Ovary (tissue), 7 donors: ENCODE measurements at regions not wholly inside any gene's neighbourhood (a gene's known extent, or its start where the extent isn't known, plus 50 kb on each side); places are given as distances from the start of the nearest gene placed in this dataset.

Source experiments
- DNase-seq, 5 donors: peaks; one replicate each; pipeline ENCODE4 v3.0.0-alpha.2; 2019 to 2020
- H3K27ac ChIP-seq, 2 donors: fragments of 200-600 bp; one replicate each; pipeline versions ENCODE4 v1.5.1 to v1.8.0; 2019 to 2022
- H3K27me3 ChIP-seq: fragments of 200-600 bp; one replicate; pipeline ENCODE4 v1.8.0; 2022
- H3K36me3 ChIP-seq: fragments of 200-600 bp; sonication (generic); one replicate; pipeline ENCODE4 v1.5.1; 2019
- H3K4me1 ChIP-seq: one replicate; pipeline ENCODE4 v1.8.1; 2013; ENCODE audit warnings: mild to moderate bottlenecking, moderate library complexity; ENCODE audit not compliant: insufficient read depth
- H3K4me3 ChIP-seq: fragments of 200-600 bp; sonication (generic); one replicate; pipeline ENCODE4 v1.5.1; 2017
- H3K9me3 ChIP-seq, 2 donors: fragments of 200-600 bp in 1 of 2; sonication (generic) in 1 of 2; one replicate each; pipeline versions ENCODE4 v1.5.1 to v1.8.1; 2013 to 2019; ENCODE audit warnings: mild to moderate bottlenecking in 1 of 2, moderate library complexity in 1 of 2
- CTCF ChIP-seq, 3 donors: fragments of 450-650 bp in 2 of 3; fragments of 200-600 bp in 1 of 3; IDR thresholded peaks; one replicate each; pipeline versions ENCODE4 v1.5.1 to v1.8.0; 2016 to 2022; ENCODE audit warnings: antibody characterized with exemption in 3 of 3, mild to moderate bottlenecking in 1 of 3
- EP300 ChIP-seq: sonication (generic); formaldehyde crosslinking; IDR thresholded peaks from one replicate; pipeline ENCODE4 v1.6.1; 2017; ENCODE audit warnings: antibody characterized with exemption
- POLR2A ChIP-seq: fragments of 450-650 bp; IDR thresholded peaks from one replicate; pipeline ENCODE4 v1.6.1; 2017; ENCODE audit warnings: antibody characterized with exemption, mild to moderate bottlenecking, moderate library complexity
- WGBS, 3 donors: extraction: QIAGEN DNeasy Blood & Tissue Kit in 1 of 3; methylation state at CpG; one replicate each; pipeline versions ENCODE4 v1.1.5 to v1.1.7; 2013 to 2017; 5-methylcytosine and 5-hydroxymethylcytosine counted together
- intact Hi-C, 4 donors: fragments of 100-400 bp; cut with DNase I; formaldehyde crosslinking; loops; one replicate each; pipeline versions ENCODE4 v1.11.0 to v1.15.1; 2022 to 2023
- donor health status: DM: no; HTN: no; CAD: no; lungs with moderate emphysema.
- donor health status: DM: no; HTN: no; CAD: no.
- donor health status: Bipolar disorder and iron deficiency.
- donor health status: DM: no; HTN: no; CAD: no.
- donor health status: DM: yes; HTN: yes; CAD: no.

- Histone ChIP-seq H3K4me3 (no peak overlapping the region), H3K36me3 (no peaks in the 10 kb centered on the region), H3K4me1 (peaks cover 1% of the 10 kb centered on the region), H3K27me3 (no peaks in the 10 kb centered on the region), H3K9me3 (no peaks in the 10 kb centered on the region), H3K27ac (no peak overlapping the region)
- 73 to 90% (median 83%) methylated on average over 5 of the region's 5 CpGs for WGBS, 3 donors
- TF ChIP-seq CTCF (IDR thresholded peaks at IDR 0.05) (no peak), EP300 (no peak), POLR2A (no peak)
- intact Hi-C loops, result no loop called here
- no peak for DNase-seq
Measured at GRCh38 chr12:67522222-67522621, 126.3 kb upstream of the DYRK2 start.

- H3K4me1 ChIP-seq, result no peaks in the 10 kb centered on the region
- DNase-seq, result no peak
- no peak overlapping the region for H3K27ac ChIP-seq
- H3K27me3 ChIP-seq, result no peaks in the 10 kb centered on the region
- no peak for TF ChIP-seq EP300
- no peaks in the 10 kb centered on the region for H3K9me3 ChIP-seq
- no peak overlapping the region for H3K4me3 ChIP-seq
- H3K36me3 ChIP-seq, result no peaks in the 10 kb centered on the region
- 96 to 99% (median 98%) methylated on average over 6 of the region's 6 CpGs for WGBS, 3 donors
- intact Hi-C loops, result no loop called here
Measured at GRCh38 chr12:67523538-67523937, 125.0 kb upstream of the DYRK2 start.

- H3K9me3 ChIP-seq, result no peaks in the 10 kb centered on the region
- H3K4me1 ChIP-seq, result no peaks in the 10 kb centered on the region
- no peak overlapping the region for H3K4me3 ChIP-seq
- no peak for TF ChIP-seq EP300
- no peak for TF ChIP-seq POLR2A
- TF ChIP-seq CTCF (IDR thresholded peaks at IDR 0.05), result no peak
- WGBS, 3 donors, result 28 to 54% (median 36%) methylated on average over 11 of the region's 11 CpGs
- no peaks in the 10 kb centered on the region for H3K36me3 ChIP-seq
- no peak for DNase-seq
- intact Hi-C loops, result no loop called here
- H3K27me3 ChIP-seq, result no peaks in the 10 kb centered on the region
- no peak overlapping the region for H3K27ac ChIP-seq
Measured at GRCh38 chr12:67524861-67525616, 123.5 kb upstream of the DYRK2 start.

GRCh38 chr12:67525617-67525884 lies 123.0 kb upstream of the DYRK2 start:
- DNase-seq, result no peak
- intact Hi-C loops, result no loop called here
- H3K9me3 ChIP-seq, result no peaks in the 10 kb centered on the region
- no peaks in the 10 kb centered on the region for H3K27me3 ChIP-seq
- H3K27ac ChIP-seq, result no peak overlapping the region
- WGBS, 3 donors, result 92 to 100% (median 94%) methylated on average over 1 of the region's 1 CpG
- no peak overlapping the region for H3K4me3 ChIP-seq
- TF ChIP-seq POLR2A (no peak), EP300 (no peak), CTCF (IDR thresholded peaks at IDR 0.05) (no peak)
- no peaks in the 10 kb centered on the region for H3K36me3 ChIP-seq
- H3K4me1 ChIP-seq, result no peaks in the 10 kb centered on the region

GRCh38 chr12:67526129-67526528 lies 122.4 kb upstream of the DYRK2 start:
- no peaks in the 10 kb centered on the region for H3K4me1 ChIP-seq
- H3K9me3 ChIP-seq, result no peaks in the 10 kb centered on the region
- H3K4me3 ChIP-seq, result no peak overlapping the region
- DNase-seq, result no peak
- no peak for TF ChIP-seq CTCF (IDR thresholded peaks at IDR 0.05)
- TF ChIP-seq EP300, result no peak
- no peak for TF ChIP-seq POLR2A
- no peaks in the 10 kb centered on the region for H3K36me3 ChIP-seq
- intact Hi-C loops, result no loop called here
- H3K27ac ChIP-seq, result no peak overlapping the region
- no peaks in the 10 kb centered on the region for H3K27me3 ChIP-seq
